OCI-LY7 (cell line): ENCODE measurements at regions not wholly inside any gene's neighbourhood (a gene's known extent, or its start where the extent isn't known, plus 50 kb on each side); places are given as distances from the start of the nearest gene placed in this dataset.

Source experiments
- CTCF ChIP-seq: fragments of 200-600 bp; sonication (generic); conservative IDR thresholded peaks from 2 replicates; pipeline ENCODE4 v1.5.1; 2014; ENCODE audit warnings: mild to moderate bottlenecking, antibody characterized with exemption, low read length, moderate library complexity, mixed read lengths
- EZH2phosphoT487 ChIP-seq: fragments of 200-600 bp; sonication (generic); IDR thresholded peaks from 2 replicates; pipeline ENCODE4 v1.6.1; 2018; ENCODE audit warnings: low read depth, borderline replicate concordance, mild to moderate bottlenecking, mixed run types, antibody characterized with exemption, low read length, moderate library complexity, mixed read lengths

DNA sequence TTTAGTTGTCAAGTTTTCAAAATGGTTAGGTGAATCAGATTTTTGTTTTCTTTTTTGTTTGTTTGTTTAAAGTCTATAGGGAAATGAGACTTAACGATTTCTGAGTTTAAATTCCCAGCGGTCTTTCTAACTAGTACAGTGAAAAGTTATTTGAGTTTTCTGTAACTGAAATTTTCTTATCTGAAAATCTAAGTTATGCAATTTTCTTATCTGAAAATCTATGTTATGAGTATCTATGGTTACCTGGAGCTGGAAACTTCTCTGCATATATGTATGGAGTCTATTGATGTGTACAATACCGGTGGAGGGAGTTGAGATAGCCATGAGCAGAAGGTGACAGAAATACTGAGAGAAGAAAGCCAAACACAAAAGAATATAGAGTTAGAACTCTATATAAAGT lies 102.6 kb downstream of the MANEA start:
- TF ChIP-seq CTCF: no peak
- TF ChIP-seq EZH2phosphoT487: no peak
